Left colon (tissue), 2 donors: ENCODE measurements at regions not wholly inside any gene's neighbourhood (a gene's known extent, or its start where the extent isn't known, plus 50 kb on each side); places are given as distances from the start of the nearest gene placed in this dataset.
"Not testable (repeated sequence)": the region's sequence is repeated elsewhere in the genome, so short reads cannot be mapped to it uniquely, and the experiment has no call there.

Experiments
- ATAC-seq: fragments of 200-7000 bp; cut with Tn5 transposase; one replicate; pipeline ENCODE4 v1.9.1; 2020; ENCODE audit warnings: mild to moderate bottlenecking, moderate library complexity
- DNase-seq, 2 donors: peaks; one replicate each; pipeline ENCODE4 v3.0.0-alpha.2; 2020
- intact Hi-C, 2 donors: fragments of 100-400 bp; cut with DNase I in 1 of 2; cut with micrococcal nuclease in 1 of 2; formaldehyde crosslinking; loops; one replicate each; pipeline versions ENCODE4 v1.11.2 to v1.14.0; 2022; cut with DNase I, micrococcal nuclease
- donor health status: DM: no; HTN: no; CAD: no.
- donor health status: DM: yes; HTN: yes; CAD: no.

DNA sequence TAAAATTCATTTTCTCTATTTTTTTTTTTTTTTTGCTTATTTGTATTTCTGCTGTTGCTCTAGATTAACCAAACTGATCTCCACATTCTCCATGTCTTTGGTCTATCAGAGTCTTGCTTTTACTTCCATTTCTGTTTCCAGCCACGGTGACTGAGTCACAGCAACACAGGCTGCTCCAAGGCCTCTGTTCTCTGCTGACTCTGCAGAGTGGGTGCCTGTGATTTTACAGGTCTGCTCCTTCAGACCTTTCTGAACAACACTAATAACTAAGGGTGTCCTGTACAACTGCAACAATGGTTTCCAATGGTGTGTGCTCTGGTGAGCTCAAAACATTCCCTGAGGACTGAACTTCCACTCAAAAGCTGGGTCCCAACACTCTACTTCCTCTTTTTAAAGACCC, 102.3 kb upstream of the BMP2 start:
- intact Hi-C loops: no loop called here
- DNase-seq: no peak
- ATAC-seq: no peak

- intact Hi-C loops: no loop called here
- no peak for ATAC-seq
- no peak for DNase-seq
Observed at GRCh38 chr20:6664574-6664973, 102.9 kb upstream of the BMP2 start.

GRCh38 chr20:6663751-6664388, 103.6 kb upstream of the BMP2 start:
- peak; percentile 68 to 78 for DNase-seq
- peak; percentile 69 for ATAC-seq
- intact Hi-C loops: no loop called here

GRCh38 chr20:6663104-6663503, 104.4 kb upstream of the BMP2 start:
- no peak for ATAC-seq
- no peak for DNase-seq

DNA sequence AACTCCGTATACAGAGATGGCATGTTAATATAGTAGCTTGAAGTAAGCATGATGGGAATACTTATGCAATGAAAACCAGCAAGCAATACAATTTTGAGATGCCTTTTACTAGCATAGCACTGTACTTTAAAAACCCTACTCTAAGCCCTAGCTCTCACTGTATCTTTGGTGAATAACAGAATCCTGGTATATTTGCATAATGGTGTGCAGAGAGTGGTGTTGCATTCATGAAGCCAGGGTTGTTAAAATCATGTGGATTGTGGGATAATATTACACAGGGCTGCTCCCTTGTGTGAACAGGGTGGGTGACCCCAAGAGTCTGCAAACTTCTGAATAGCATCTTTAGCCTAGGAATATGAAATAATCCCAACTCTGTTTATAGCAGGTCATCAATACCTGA, 105.2 kb upstream of the BMP2 start:
- DNase-seq (no peak), ATAC-seq (no peak)
- intact Hi-C loops: no loop called here

More at GRCh38 chr20:6663104-6663503, 104.4 kb upstream of the BMP2 start:
- intact Hi-C loops: no loop called here

GRCh38 chr20:6660441-6660840, 107.0 kb upstream of the BMP2 start:
- ATAC-seq: peak; percentile 85
- intact Hi-C loops: no loop called here
- peak; percentile 80 to 89 for DNase-seq

- intact Hi-C loops, DNase-seq, ATAC-seq: not testable (repeated sequence)
Observed at GRCh38 chr20:6658909-6659308, 108.6 kb upstream of the BMP2 start.

DNA sequence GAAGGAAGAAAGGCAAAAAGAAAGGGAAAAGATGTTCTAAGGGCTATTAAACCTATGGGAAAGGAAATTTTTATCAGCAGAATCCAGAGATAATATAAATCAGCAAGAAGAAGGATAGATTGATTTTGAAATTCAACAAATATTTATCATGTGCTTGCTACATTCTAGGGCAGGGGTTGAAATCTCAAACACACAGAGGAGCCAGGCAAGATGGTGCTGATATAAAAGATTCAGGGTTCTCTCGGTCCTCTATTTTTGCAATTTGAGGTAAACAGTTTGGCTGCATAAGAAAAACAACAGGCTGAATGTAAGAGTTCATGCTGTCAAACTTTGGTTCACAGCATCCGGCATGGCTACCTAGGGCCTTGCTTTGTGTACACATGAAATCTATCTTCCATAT, 109.6 kb upstream of the BMP2 start:
- intact Hi-C loops: no loop called here
- ATAC-seq: no peak
- no peak for DNase-seq

- intact Hi-C loops: no loop called here
- ATAC-seq: no peak
- no peak for DNase-seq
Observed at GRCh38 chr20:6657111-6657510, 110.4 kb upstream of the BMP2 start.

GRCh38 chr20:6654513-6655252, 112.8 kb upstream of the BMP2 start:
- intact Hi-C loops: no loop called here
- ATAC-seq (peak; percentile 69), DNase-seq (peak in 1 of 2 donors; percentile 45)

DNA sequence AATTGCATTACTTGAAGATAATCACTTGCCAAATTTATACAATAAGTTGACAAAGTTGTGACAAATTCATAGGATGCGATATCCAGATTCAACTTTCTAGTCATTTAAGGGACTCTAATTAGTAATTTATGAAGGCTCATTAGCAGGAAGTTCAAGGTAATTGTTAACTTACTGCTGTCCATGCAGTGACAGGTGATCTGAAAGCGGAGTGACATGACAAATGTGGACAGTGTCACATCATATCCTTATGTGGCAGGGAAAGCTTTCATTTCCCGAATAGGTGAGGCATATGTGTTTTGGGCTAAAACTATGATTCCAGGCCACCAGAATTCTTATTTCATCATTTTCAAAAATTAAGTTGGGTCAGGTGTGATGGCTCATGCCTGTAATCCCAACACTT, 115.9 kb upstream of the BMP2 start:
- intact Hi-C loops: no loop called here
- ATAC-seq (no peak), DNase-seq (no peak)

GRCh38 chr20:6651016-6651415, 116.5 kb upstream of the BMP2 start:
- DNase-seq: no peak
- ATAC-seq: no peak
- intact Hi-C loops: no loop called here

DNA sequence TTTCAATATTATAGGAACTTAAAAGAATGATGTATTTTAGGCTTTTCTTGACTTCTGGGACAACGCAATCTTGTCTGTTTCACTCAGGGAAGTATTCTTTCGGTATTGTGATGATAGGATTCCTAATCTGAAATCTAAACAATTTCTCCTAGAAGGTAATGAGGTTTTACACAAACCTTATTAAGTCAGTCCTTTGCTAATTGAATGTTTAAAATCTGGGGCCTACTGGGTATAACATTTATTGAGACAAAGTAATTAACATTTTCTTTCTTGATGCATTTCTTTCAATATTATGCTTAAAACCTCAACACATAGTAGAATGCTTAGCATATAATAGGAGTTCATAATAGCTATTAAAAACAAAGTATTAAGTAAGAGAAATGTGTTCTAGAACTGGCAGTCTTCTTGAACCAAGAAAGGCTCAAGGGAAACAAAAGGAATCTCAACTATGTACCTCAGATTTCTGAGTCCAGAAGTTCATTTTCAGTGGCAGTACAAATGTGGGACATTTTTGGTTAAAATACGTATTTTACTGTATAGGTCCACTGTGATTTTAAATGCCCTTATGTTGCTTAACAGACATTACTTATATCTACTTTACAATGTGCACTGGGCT, 121.4 kb upstream of the BMP2 start:
- no peak for DNase-seq
- ATAC-seq: no peak
- intact Hi-C loops: no loop called here

DNA sequence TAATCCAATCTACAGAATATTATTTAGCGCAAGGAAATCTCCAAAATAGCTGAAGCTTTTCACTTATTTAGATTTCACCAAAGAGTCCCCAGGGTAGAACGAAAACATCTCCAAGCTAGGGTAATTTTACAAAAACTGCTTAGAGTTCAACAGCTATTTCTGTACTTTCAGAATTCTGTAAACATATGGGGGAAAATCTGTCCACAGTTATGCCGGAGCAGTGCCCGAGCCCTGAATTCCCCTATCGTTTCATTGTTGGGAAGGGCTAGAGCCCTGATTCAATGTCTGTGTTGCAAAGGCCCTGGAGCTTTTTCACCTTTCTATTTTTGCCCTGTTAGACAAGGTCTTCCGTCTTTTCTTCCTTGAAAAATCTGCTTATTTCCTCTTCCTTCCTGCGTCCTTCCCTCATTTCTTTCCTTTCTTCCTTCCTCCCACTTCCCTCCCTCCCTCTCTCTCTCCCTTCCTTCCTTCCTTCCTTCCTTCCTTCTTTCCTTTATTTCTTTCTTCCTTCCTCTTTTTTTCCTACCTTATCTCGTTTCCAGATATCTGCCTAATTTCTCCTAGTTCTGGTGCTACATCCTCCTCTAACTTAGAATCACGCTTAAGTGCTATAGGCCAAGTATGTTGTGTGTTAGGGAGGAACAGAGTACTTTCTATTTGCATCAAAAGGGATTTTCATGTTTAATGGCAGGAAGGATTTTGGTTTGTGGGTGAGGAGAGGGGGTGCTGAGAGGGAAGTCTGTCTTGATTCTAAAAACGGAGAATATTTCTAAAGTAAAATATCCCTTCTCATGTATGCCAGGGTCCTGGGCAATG, 122.5 kb upstream of the BMP2 start:
- no peak for DNase-seq
- intact Hi-C loops: no loop called here
- ATAC-seq: no peak

GRCh38 chr20:6641012-6641411, 126.5 kb upstream of the BMP2 start:
- intact Hi-C loops: no loop called here
- DNase-seq (no peak), ATAC-seq (no peak)

- intact Hi-C loops: no loop called here
- DNase-seq (no peak), ATAC-seq (peak; percentile 85)
Observed at GRCh38 chr20:6637160-6637579, 130.3 kb upstream of the BMP2 start.

GRCh38 chr20:6636209-6637159, 131.0 kb upstream of the BMP2 start:
- ATAC-seq (peak; percentile 86), DNase-seq (no peak)
- intact Hi-C loops: no loop called here

GRCh38 chr20:6635034-6635736, 132.3 kb upstream of the BMP2 start:
- intact Hi-C loops: no loop called here
- DNase-seq (no peak), ATAC-seq (no peak)
